Neuronal stem cell (in vitro differentiated cells): ENCODE measurements at regions not wholly inside any gene's neighbourhood (a gene's known extent, or its start where the extent isn't known, plus 50 kb on each side); places are given as distances from the start of the nearest gene placed in this dataset.

ENCODE experiments used
- DNase-seq: peaks from one replicate; pipeline ENCODE4 v3.0.0-alpha.2; 2013; ENCODE audit warnings: low spot score
- H2AFZ ChIP-seq: one replicate; pipeline ENCODE4 v1.6.1; 2013; ENCODE audit warnings: mild to moderate bottlenecking, low read length, inconsistent platforms
- H2AK5ac ChIP-seq: 2 replicates; pipeline ENCODE4 v1.6.1; 2013; ENCODE audit warnings: low read depth, mild to moderate bottlenecking, inconsistent platforms, low read length, moderate library complexity, mixed read lengths
- H2BK120ac ChIP-seq: 2 replicates; pipeline ENCODE4 v1.6.1; 2013; ENCODE audit warnings: low read depth, mild to moderate bottlenecking, inconsistent platforms, low read length, moderate library complexity, mixed read lengths
- H2BK12ac ChIP-seq: one replicate; pipeline ENCODE4 v1.6.1; 2013; ENCODE audit warnings: low read length, inconsistent platforms
- H2BK15ac ChIP-seq: 2 replicates; pipeline ENCODE4 v1.6.1; 2013; ENCODE audit warnings: mild to moderate bottlenecking, low read length, inconsistent platforms, mixed read lengths
- H2BK5ac ChIP-seq: one replicate; pipeline ENCODE4 v1.6.1; 2013; ENCODE audit warnings: inconsistent platforms, mild to moderate bottlenecking, low read length, moderate library complexity
- H3K14ac ChIP-seq: one replicate; pipeline ENCODE4 v1.6.1; 2013; ENCODE audit warnings: low read length, inconsistent platforms
- H3K18ac ChIP-seq: 2 replicates; pipeline ENCODE4 v1.6.1; 2013; ENCODE audit warnings: low read length, inconsistent platforms
- H3K23ac ChIP-seq: 2 replicates; pipeline ENCODE4 v1.6.1; 2013; ENCODE audit warnings: low read depth, mild to moderate bottlenecking, mixed read lengths, low read length, inconsistent platforms; ENCODE audit not compliant: poor library complexity
- H3K27ac ChIP-seq: replicated peaks from 3 replicates; pipeline ENCODE4 v1.5.1; 2013; ENCODE audit warnings: low read length, inconsistent platforms
- H3K27me3 ChIP-seq, 3 experiments: 2 replicates each; pipeline ENCODE4 v1.6.1; 2013; ENCODE audit warnings: low read length in 3 of 3, mild to moderate bottlenecking in 2 of 3, inconsistent platforms in 1 of 3, low read depth in 1 of 3, mixed read lengths in 1 of 3, moderate library complexity in 1 of 3; ENCODE audit not compliant: control insufficient read depth in 3 of 3, insufficient read depth in 3 of 3
- H3K36me3 ChIP-seq, 2 donors: replicated peaks in 1 of 2; 2 replicates each; pipeline ENCODE4 v1.6.1; 2013; ENCODE audit warnings: low read length in 2 of 2; ENCODE audit not compliant: control insufficient read depth in 2 of 2, insufficient read depth in 2 of 2
- H3K4ac ChIP-seq: 2 replicates; pipeline ENCODE4 v1.6.1; 2013; ENCODE audit warnings: inconsistent platforms, mild to moderate bottlenecking, low read length, moderate library complexity
- H3K4me1 ChIP-seq, 2 donors: 1 replicate in 1 of 2; 2 replicates in 1 of 2; pipeline ENCODE4 v1.6.1; 2013; ENCODE audit warnings: low read length in 2 of 2, low read depth in 1 of 2; ENCODE audit not compliant: control insufficient read depth in 2 of 2, insufficient read depth in 1 of 2
- H3K4me2 ChIP-seq: one replicate; pipeline ENCODE4 v1.6.1; 2013; ENCODE audit warnings: mild to moderate bottlenecking, low read length, inconsistent platforms; ENCODE audit not compliant: insufficient read depth, poor library complexity, severe bottlenecking
- H3K4me3 ChIP-seq, 2 donors: 2 replicates each; pipeline ENCODE4 v1.5.1; 2013; ENCODE audit warnings: low read length in 2 of 2, mild to moderate bottlenecking in 2 of 2, inconsistent platforms in 1 of 2, moderate library complexity in 1 of 2
- H3K79me1 ChIP-seq: one replicate; pipeline ENCODE4 v1.6.1; 2013; ENCODE audit warnings: low read depth, mild to moderate bottlenecking, inconsistent platforms, low read length, moderate library complexity
- H3K9ac ChIP-seq: one replicate; pipeline ENCODE4 v1.6.1; 2013; ENCODE audit warnings: mild to moderate bottlenecking, low read depth, low read length, inconsistent platforms; ENCODE audit not compliant: poor library complexity
- H3K9me3 ChIP-seq, 2 donors: replicated peaks in 1 of 2; 2 replicates each; pipeline versions ENCODE3 to v1.6.1; 2013; ENCODE audit warnings: low read length in 2 of 2, mild to moderate bottlenecking in 2 of 2, inconsistent platforms in 1 of 2, low read depth in 1 of 2, mixed read lengths in 1 of 2, moderate library complexity in 1 of 2; ENCODE audit not compliant: control insufficient read depth in 2 of 2, insufficient read depth in 1 of 2
- H4K8ac ChIP-seq: one replicate; pipeline ENCODE4 v1.6.1; 2013; ENCODE audit warnings: low read depth, mild to moderate bottlenecking, inconsistent platforms, low read length, moderate library complexity
- H4K91ac ChIP-seq: one replicate; pipeline ENCODE4 v1.6.1; 2013; ENCODE audit warnings: low read length, low read depth, mild to moderate bottlenecking, inconsistent platforms; ENCODE audit not compliant: poor library complexity
- WGBS, 2 donors: extraction: QIAGEN DNeasy Blood & Tissue Kit; methylation state at CpG; one replicate each; pipeline ENCODE4 v1.1.7; 2013; ENCODE audit warnings: missing lambda C conversion rate in 2 of 2, mixed read lengths in 1 of 2; ENCODE audit not compliant: insufficient read length in 2 of 2, insufficient replicate concordance in 1 of 2; ENCODE audit errors: extremely low coverage in 2 of 2; 5-methylcytosine and 5-hydroxymethylcytosine counted together

- Histone ChIP-seq H3K9ac (no peak overlapping the region), H3K36me3 (no peaks in the 10 kb centered on the region), H3K14ac (no peak overlapping the region), H3K4me3 (no peak overlapping the region), H2BK12ac (no peak overlapping the region), H2BK120ac (no peak overlapping the region), H3K27me3 (no peaks in the 10 kb centered on the region), H3K4me2 (no peak overlapping the region), H3K4ac (no peak overlapping the region), H4K91ac (no peak overlapping the region), H3K27ac (no peak overlapping the region), H2BK15ac (no peak overlapping the region), H2BK5ac (no peak overlapping the region), H3K79me1 (no peaks in the 10 kb centered on the region), H2AFZ (peak overlapping the region; percentile 63), H2AK5ac (no peak overlapping the region), H3K9me3 (peaks cover 0 to 2% of the 10 kb centered on the region in 2 donors), H3K18ac (no peak overlapping the region), H4K8ac (no peak overlapping the region), H3K23ac (no peak overlapping the region), H3K4me1 (peaks cover 8 to 9% of the 10 kb centered on the region in 2 donors)
- no CpG with 5 or more reads among the region's 3 CpGs for WGBS, 2 donors
- no peak for DNase-seq
These were observed 307.4 kb downstream of the MAN2A1 start for GRCh38 chr5:109997161-109997560.

- H3K79me1 ChIP-seq = no peaks in the 10 kb centered on the region
- H2BK120ac ChIP-seq = no peak overlapping the region
- no peaks in the 10 kb centered on the region for H3K36me3 ChIP-seq
- no peak overlapping the region for H3K9ac ChIP-seq
- H3K14ac ChIP-seq = no peak overlapping the region
- H4K8ac ChIP-seq = no peak overlapping the region
- H3K4me2 ChIP-seq = no peak overlapping the region
- H2AK5ac ChIP-seq = no peak overlapping the region
- H2AFZ ChIP-seq = no peak overlapping the region
- no peak overlapping the region for H3K18ac ChIP-seq
- DNase-seq = no peak
- H4K91ac ChIP-seq = no peak overlapping the region
- no peak overlapping the region for H2BK5ac ChIP-seq
- H2BK12ac ChIP-seq = no peak overlapping the region
- no peak overlapping the region for H3K23ac ChIP-seq
- H3K4me3 ChIP-seq = no peak overlapping the region
- H3K27me3 ChIP-seq = no peaks in the 10 kb centered on the region
- no peak overlapping the region for H2BK15ac ChIP-seq
- H3K27ac ChIP-seq = no peak overlapping the region
- peaks cover 4 to 6% of the 10 kb centered on the region in 2 donors for H3K4me1 ChIP-seq
- peaks cover 0 to 2% of the 10 kb centered on the region in 2 donors for H3K9me3 ChIP-seq
- H3K4ac ChIP-seq = no peak overlapping the region
These were observed 308.5 kb downstream of the MAN2A1 start for GRCh38 chr5:109998208-109998607.

- Histone ChIP-seq H3K79me1 (no peaks in the 10 kb centered on the region), H4K91ac (no peak overlapping the region), H2AK5ac (no peak overlapping the region), H2AFZ (no peak overlapping the region), H2BK120ac (no peak overlapping the region), H3K23ac (no peak overlapping the region), H3K4me2 (no peak overlapping the region), H3K14ac (no peak overlapping the region), H3K9me3 (peaks cover 0 to 2% of the 10 kb centered on the region in 2 donors), H2BK15ac (no peak overlapping the region), H3K27ac (no peak overlapping the region), H3K18ac (no peak overlapping the region), H2BK12ac (no peak overlapping the region), H3K27me3 (no peaks in the 10 kb centered on the region), H2BK5ac (no peak overlapping the region), H4K8ac (no peak overlapping the region), H3K4me3 (no peak overlapping the region), H3K9ac (no peak overlapping the region), H3K4ac (no peak overlapping the region), H3K4me1 (peaks cover 4 to 6% of the 10 kb centered on the region in 2 donors), H3K36me3 (no peaks in the 10 kb centered on the region)
- DNase-seq = no peak
- no CpG with 5 or more reads among the region's 2 CpGs for WGBS, 2 donors
These were observed 309.0 kb downstream of the MAN2A1 start for GRCh38 chr5:109998726-109999125.

- H3K36me3 ChIP-seq = no peaks in the 10 kb centered on the region
- no peaks in the 10 kb centered on the region for H3K79me1 ChIP-seq
- H4K8ac ChIP-seq = no peak overlapping the region
- no peak overlapping the region for H3K27ac ChIP-seq
- no peak overlapping the region for H2AK5ac ChIP-seq
- no peak overlapping the region for H3K4me3 ChIP-seq
- H2BK5ac ChIP-seq = no peak overlapping the region
- peaks cover 4 to 6% of the 10 kb centered on the region in 2 donors for H3K4me1 ChIP-seq
- no peak overlapping the region for H2BK120ac ChIP-seq
- peaks cover 0 to 2% of the 10 kb centered on the region in 2 donors for H3K9me3 ChIP-seq
- no peak for DNase-seq
- WGBS, 2 donors = no CpG with 5 or more reads among the region's 1 CpG
- no peak overlapping the region for H2BK15ac ChIP-seq
- no peaks in the 10 kb centered on the region for H3K27me3 ChIP-seq
- no peak overlapping the region for H3K23ac ChIP-seq
- H3K18ac ChIP-seq = no peak overlapping the region
- no peak overlapping the region for H2BK12ac ChIP-seq
- H3K4me2 ChIP-seq = no peak overlapping the region
- H3K14ac ChIP-seq = no peak overlapping the region
- H2AFZ ChIP-seq = no peak overlapping the region
- H4K91ac ChIP-seq = no peak overlapping the region
- no peak overlapping the region for H3K9ac ChIP-seq
- H3K4ac ChIP-seq = no peak overlapping the region
These were observed 311.9 kb downstream of the MAN2A1 start for GRCh38 chr5:110001648-110002047.
